ENCODE measurements at regions not wholly inside any gene's neighbourhood (a gene's known extent, or its start where the extent isn't known, plus 50 kb on each side); places are given as distances from the start of the nearest gene placed in this dataset.

GRCh38 chr2:44884677-44885076 is 56.8 kb upstream of the SIX3 start:
- DNase-seq (ENCODE audit: low spot score), result no peak
- no peaks in the 10 kb centered on the region for H3K4me1 Mint-ChIP-seq (ENCODE audit: low read depth in 2 of 2)

GRCh38 chr2:44886414-44886813 is 55.1 kb upstream of the SIX3 start:
- H3K36me3 Mint-ChIP-seq, result no peaks in the 10 kb centered on the region
- no peak for DNase-seq (ENCODE audit: low spot score)

More at GRCh38 chr2:44884677-44885076, 56.8 kb upstream of the SIX3 start:
- Mint-ChIP-seq H3K27ac (no peak overlapping the region), H3K9me3 (no peaks in the 10 kb centered on the region), H3K36me3 (no peaks in the 10 kb centered on the region), H3K4me3 (no peak overlapping the region), H3K27me3 (peaks cover 18 to 24% of the 10 kb centered on the region in 2 donors)
- no peak for ATAC-seq

DNA sequence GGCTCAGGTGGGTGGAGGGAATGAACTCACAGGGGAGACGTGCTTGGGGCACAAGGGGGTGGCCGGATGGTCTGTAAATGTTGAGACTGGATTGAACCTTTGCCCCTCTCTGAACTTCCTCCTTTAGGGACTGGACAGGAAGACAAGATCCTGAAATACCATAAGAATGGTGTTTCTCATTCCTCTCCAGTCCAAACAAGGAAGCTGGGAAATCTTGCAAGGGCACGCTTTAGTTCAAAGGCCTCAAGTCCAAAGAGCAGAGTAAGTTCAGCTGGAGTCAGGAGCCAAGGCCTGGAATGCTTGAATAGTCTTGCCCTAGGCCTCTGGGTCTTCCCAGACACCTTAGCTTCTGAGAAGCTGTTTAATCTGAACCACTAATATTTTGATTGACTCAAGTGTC is 52.4 kb upstream of the SIX3 start:
- no peak for DNase-seq (ENCODE audit: low spot score)
- peaks cover 2 to 5% of the 10 kb centered on the region in 2 donors for H3K4me1 Mint-ChIP-seq (ENCODE audit: low read depth in 2 of 2)
- peaks cover 10% of the 10 kb centered on the region for H3K36me3 Mint-ChIP-seq
- ATAC-seq, result no peak
- peaks cover 7% of the 10 kb centered on the region for H3K9me3 Mint-ChIP-seq
- H3K4me3 Mint-ChIP-seq, result no peak overlapping the region
- H3K27ac Mint-ChIP-seq, result no peak overlapping the region
- peaks cover 22 to 24% of the 10 kb centered on the region in 2 donors for H3K27me3 Mint-ChIP-seq

More at GRCh38 chr2:44886414-44886813, 55.1 kb upstream of the SIX3 start:
- ATAC-seq, result no peak
- H3K4me1 Mint-ChIP-seq (ENCODE audit: low read depth in 2 of 2), result no peaks in the 10 kb centered on the region
- H3K4me3 Mint-ChIP-seq, result no peak overlapping the region
- H3K27ac Mint-ChIP-seq, result no peak overlapping the region
- H3K27me3 Mint-ChIP-seq, result peaks cover 15 to 16% of the 10 kb centered on the region in 2 donors
- H3K9me3 Mint-ChIP-seq, result peaks cover 4% of the 10 kb centered on the region

Measured in natural killer cell treated with Interleukin-12 subunit alpha and Interleukin-12 subunit beta and Interleukin-15 and Interleukin-18, amount 100 ng/mL, for 72 hours (primary cell).